ENCODE measurements at regions not wholly inside any gene's neighbourhood (a gene's known extent, or its start where the extent isn't known, plus 50 kb on each side); places are given as distances from the start of the nearest gene placed in this dataset.

DNA sequence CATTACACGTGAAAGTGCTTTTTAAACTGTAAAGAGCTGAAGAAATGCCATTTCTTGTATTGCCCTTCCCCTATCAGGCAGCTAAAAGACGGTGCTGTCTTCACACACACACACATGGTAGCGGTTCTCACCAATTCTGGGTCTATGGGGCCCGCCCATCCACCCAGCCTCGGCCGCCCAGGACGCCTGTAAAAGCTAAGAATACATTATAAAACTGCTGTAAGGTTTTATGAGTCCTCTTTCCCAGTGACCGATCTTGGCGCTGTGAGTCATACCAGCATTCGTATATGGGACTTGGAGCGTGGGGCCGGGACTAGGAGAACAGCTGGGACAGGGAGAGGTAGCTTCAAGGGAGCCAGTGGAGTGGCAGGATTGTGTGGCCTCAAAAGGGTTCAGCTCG, 149.7 kb upstream of the CADM1 start:
- DNase-seq (ENCODE audit: low spot score): no peak
- Mint-ChIP-seq H3K4me3 (ENCODE audit: unreplicated experiment) (no peak overlapping the region), H3K4me1 (ENCODE audit: unreplicated experiment) (no peaks in the 10 kb centered on the region), H3K9me3 (ENCODE audit: unreplicated experiment) (no peaks in the 10 kb centered on the region), H3K36me3 (ENCODE audit: low read depth, unreplicated experiment) (peaks cover 3% of the 10 kb centered on the region), H3K27ac (ENCODE audit: unreplicated experiment) (no peak overlapping the region), H3K27me3 (ENCODE audit: unreplicated experiment) (peaks cover 9% of the 10 kb centered on the region)
- TF ChIP-seq CTCF (IDR thresholded peaks at IDR 0.05; ENCODE audit: unreplicated experiment): no peak

DNA sequence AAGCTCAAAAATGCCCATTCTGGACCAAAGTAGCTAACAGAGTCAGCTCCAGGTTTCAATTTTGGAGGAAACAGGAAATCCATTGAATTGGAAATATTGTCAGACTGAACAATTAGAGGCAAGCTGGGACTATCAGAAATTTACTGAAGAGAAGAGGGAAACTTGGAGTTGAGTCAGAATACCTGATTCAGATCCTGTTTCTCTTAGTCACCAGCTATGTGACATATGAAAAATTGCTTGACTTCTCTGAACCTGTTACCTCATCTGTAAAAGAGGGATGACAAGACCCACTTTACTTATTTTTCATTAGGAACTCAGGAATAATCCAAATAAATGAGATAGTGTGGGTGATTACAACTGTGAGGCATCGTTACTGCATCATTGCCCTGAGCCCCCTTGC, 148.9 kb upstream of the CADM1 start:
- Mint-ChIP-seq H3K4me3 (ENCODE audit: unreplicated experiment) (no peak overlapping the region), H3K27me3 (ENCODE audit: unreplicated experiment) (peaks cover 9% of the 10 kb centered on the region), H3K36me3 (ENCODE audit: low read depth, unreplicated experiment) (peaks cover 3% of the 10 kb centered on the region), H3K4me1 (ENCODE audit: unreplicated experiment) (no peaks in the 10 kb centered on the region), H3K27ac (ENCODE audit: unreplicated experiment) (no peak overlapping the region), H3K9me3 (ENCODE audit: unreplicated experiment) (no peaks in the 10 kb centered on the region)
- DNase-seq (ENCODE audit: low spot score): no peak
- no peak for TF ChIP-seq CTCF (IDR thresholded peaks at IDR 0.05; ENCODE audit: unreplicated experiment)

DNA sequence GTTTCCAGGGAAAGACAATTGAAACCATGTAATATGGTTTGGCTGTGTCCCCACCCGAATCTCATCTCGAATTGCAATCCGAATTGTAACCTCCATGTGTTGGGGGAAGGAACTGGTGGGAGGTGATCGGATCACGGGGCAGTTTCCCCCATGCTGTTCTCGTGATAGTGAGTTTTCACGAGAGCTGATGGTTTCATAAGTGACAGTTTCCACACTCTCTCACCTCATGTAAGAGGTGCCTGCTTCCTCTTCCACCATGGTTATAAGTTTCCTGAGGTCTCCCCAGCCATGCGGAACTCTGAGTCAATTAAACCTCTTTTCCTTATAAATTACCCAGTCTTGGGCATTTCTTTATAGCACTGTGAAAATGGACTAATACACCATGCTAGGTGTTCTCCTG, 148.3 kb upstream of the CADM1 start:
- H3K4me3 Mint-ChIP-seq (ENCODE audit: unreplicated experiment): no peak overlapping the region
- no peak for DNase-seq (ENCODE audit: low spot score)
- H3K27me3 Mint-ChIP-seq (ENCODE audit: unreplicated experiment): peaks cover 9% of the 10 kb centered on the region
- no peak for TF ChIP-seq CTCF (IDR thresholded peaks at IDR 0.05; ENCODE audit: unreplicated experiment)
- H3K9me3 Mint-ChIP-seq (ENCODE audit: unreplicated experiment): no peaks in the 10 kb centered on the region
- H3K36me3 Mint-ChIP-seq (ENCODE audit: low read depth, unreplicated experiment): peaks cover 3% of the 10 kb centered on the region
- no peak overlapping the region for H3K27ac Mint-ChIP-seq (ENCODE audit: unreplicated experiment)
- H3K4me1 Mint-ChIP-seq (ENCODE audit: unreplicated experiment): no peaks in the 10 kb centered on the region

GRCh38 chr11:115652094-115652493, 147.9 kb upstream of the CADM1 start:
- Mint-ChIP-seq H3K4me1 (ENCODE audit: unreplicated experiment) (no peaks in the 10 kb centered on the region), H3K27me3 (ENCODE audit: unreplicated experiment) (peaks cover 9% of the 10 kb centered on the region), H3K27ac (ENCODE audit: unreplicated experiment) (no peak overlapping the region), H3K9me3 (ENCODE audit: unreplicated experiment) (no peaks in the 10 kb centered on the region), H3K36me3 (ENCODE audit: low read depth, unreplicated experiment) (peaks cover 3% of the 10 kb centered on the region), H3K4me3 (ENCODE audit: unreplicated experiment) (no peak overlapping the region)
- no peak for TF ChIP-seq CTCF (IDR thresholded peaks at IDR 0.05; ENCODE audit: unreplicated experiment)
- no peak for DNase-seq (ENCODE audit: low spot score)

DNA sequence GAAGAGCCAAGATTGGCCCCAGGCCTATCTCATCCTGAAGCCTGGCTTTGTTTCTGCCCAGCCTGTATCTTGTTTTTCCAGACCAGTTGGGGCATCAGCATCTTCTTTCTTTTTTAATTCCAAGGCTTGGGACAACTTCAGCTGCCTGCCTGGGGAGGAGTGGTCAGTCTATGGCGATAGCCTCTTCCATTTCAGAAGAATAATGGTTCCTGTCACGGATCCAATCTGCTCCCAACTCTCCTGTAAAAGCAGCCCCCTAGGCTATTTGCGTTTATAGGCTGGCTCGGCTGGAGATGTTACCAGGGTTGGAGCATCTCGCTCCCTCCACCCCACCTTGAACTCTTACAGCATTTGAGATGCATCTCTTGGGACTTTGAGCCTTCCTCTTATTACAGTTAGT, 145.2 kb upstream of the CADM1 start:
- Mint-ChIP-seq H3K36me3 (ENCODE audit: low read depth, unreplicated experiment) (no peaks in the 10 kb centered on the region), H3K4me1 (ENCODE audit: unreplicated experiment) (no peaks in the 10 kb centered on the region), H3K9me3 (ENCODE audit: unreplicated experiment) (no peaks in the 10 kb centered on the region), H3K27me3 (ENCODE audit: unreplicated experiment) (peaks cover 2% of the 10 kb centered on the region), H3K4me3 (ENCODE audit: unreplicated experiment) (no peak overlapping the region), H3K27ac (ENCODE audit: unreplicated experiment) (no peak overlapping the region)
- no peak for DNase-seq (ENCODE audit: low spot score)
- no peak for TF ChIP-seq CTCF (IDR thresholded peaks at IDR 0.05; ENCODE audit: unreplicated experiment)

All from endothelial cell (in vitro differentiated cells).